ENCODE measurements at regions not wholly inside any gene's neighbourhood (a gene's known extent, or its start where the extent isn't known, plus 50 kb on each side); places are given as distances from the start of the nearest gene placed in this dataset.

GRCh38 chr6:25086500-25087091 is 150.8 kb upstream of the RIPOR2 start:
- no peaks in the 10 kb centered on the region for H3K36me3 Mint-ChIP-seq (ENCODE audit: low read depth)
- no peak for DNase-seq (ENCODE audit: low read depth, low spot score)
- no peak for TF ChIP-seq CTCF (conservative IDR thresholded peaks at IDR 0.05)
- H3K4me3 Mint-ChIP-seq, result no peak overlapping the region
- H3K4me1 Mint-ChIP-seq, result no peaks in the 10 kb centered on the region
- H3K27ac Mint-ChIP-seq (ENCODE audit: unreplicated experiment), result no peak overlapping the region
- H3K27me3 Mint-ChIP-seq (ENCODE audit: low read depth), result peaks cover 7% of the 10 kb centered on the region
- H3K9me3 Mint-ChIP-seq, result no peaks in the 10 kb centered on the region

GRCh38 chr6:25088513-25088912 is 152.8 kb upstream of the RIPOR2 start:
- no peaks in the 10 kb centered on the region for H3K9me3 Mint-ChIP-seq
- no peak overlapping the region for H3K27ac Mint-ChIP-seq (ENCODE audit: unreplicated experiment)
- DNase-seq (ENCODE audit: low read depth, low spot score), result no peak
- TF ChIP-seq CTCF (conservative IDR thresholded peaks at IDR 0.05), result no peak
- peaks cover 8% of the 10 kb centered on the region for H3K27me3 Mint-ChIP-seq (ENCODE audit: low read depth)
- no peak overlapping the region for H3K4me3 Mint-ChIP-seq
- H3K36me3 Mint-ChIP-seq (ENCODE audit: low read depth), result no peaks in the 10 kb centered on the region
- no peaks in the 10 kb centered on the region for H3K4me1 Mint-ChIP-seq

DNA sequence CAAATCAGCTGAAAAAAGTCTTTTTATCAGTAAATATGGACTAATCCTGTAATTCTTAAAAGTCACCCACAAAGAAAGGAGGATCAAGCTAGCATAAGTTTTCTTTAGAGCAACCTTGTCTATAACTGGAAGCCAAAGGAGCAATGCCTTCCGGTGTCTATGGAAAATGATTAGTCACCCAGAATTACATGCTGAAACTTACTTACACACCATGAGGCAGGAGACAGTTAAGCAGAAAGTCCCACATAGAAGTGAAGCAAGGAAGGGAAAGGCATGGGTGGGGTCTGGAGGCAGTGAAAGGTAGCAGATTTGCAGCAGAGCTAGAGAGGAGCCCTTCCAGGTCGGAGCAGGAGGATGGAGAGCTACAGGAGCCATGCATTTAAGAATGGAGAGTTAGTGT is 153.7 kb upstream of the RIPOR2 start:
- Mint-ChIP-seq H3K4me3 (no peak overlapping the region), H3K27me3 (ENCODE audit: low read depth) (peaks cover 8% of the 10 kb centered on the region), H3K36me3 (ENCODE audit: low read depth) (no peaks in the 10 kb centered on the region), H3K9me3 (no peaks in the 10 kb centered on the region), H3K4me1 (no peaks in the 10 kb centered on the region), H3K27ac (ENCODE audit: unreplicated experiment) (no peak overlapping the region)
- DNase-seq (ENCODE audit: low read depth, low spot score), result no peak
- TF ChIP-seq CTCF (conservative IDR thresholded peaks at IDR 0.05), result no peak

GRCh38 chr6:25094726-25095125 is 159.0 kb upstream of the RIPOR2 start:
- Mint-ChIP-seq H3K27me3 (ENCODE audit: low read depth) (peaks cover 20% of the 10 kb centered on the region), H3K4me3 (no peak overlapping the region), H3K27ac (ENCODE audit: unreplicated experiment) (no peak overlapping the region), H3K4me1 (no peaks in the 10 kb centered on the region), H3K9me3 (no peaks in the 10 kb centered on the region), H3K36me3 (ENCODE audit: low read depth) (no peaks in the 10 kb centered on the region)
- DNase-seq (ENCODE audit: low read depth, low spot score), result no peak
- TF ChIP-seq CTCF (conservative IDR thresholded peaks at IDR 0.05), result no peak

DNA sequence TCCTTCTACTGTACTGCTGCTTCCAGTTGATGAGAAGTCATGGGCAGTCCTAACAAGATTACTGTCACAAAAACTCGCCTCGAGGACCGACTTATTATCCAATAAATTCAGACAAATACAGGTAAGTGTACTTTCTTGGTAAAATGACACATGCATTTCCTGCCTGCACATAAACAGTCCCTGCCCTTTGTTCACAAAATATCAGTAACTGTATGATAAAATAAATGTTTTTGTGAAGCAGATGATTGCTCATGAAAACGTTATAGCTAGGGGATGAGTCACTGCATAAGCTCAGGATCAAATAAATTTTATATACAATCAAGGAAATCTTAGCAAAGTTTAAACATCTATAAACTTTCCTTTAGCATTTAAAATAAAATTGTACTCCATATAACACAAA is 164.5 kb upstream of the RIPOR2 start:
- DNase-seq (ENCODE audit: low read depth, low spot score), result no peak
- no peaks in the 10 kb centered on the region for H3K4me1 Mint-ChIP-seq
- H3K27ac Mint-ChIP-seq (ENCODE audit: unreplicated experiment), result no peak overlapping the region
- H3K27me3 Mint-ChIP-seq (ENCODE audit: low read depth), result peaks cover 12% of the 10 kb centered on the region
- no peak for TF ChIP-seq CTCF (conservative IDR thresholded peaks at IDR 0.05)
- no peaks in the 10 kb centered on the region for H3K9me3 Mint-ChIP-seq
- H3K4me3 Mint-ChIP-seq, result no peak overlapping the region
- H3K36me3 Mint-ChIP-seq (ENCODE audit: low read depth), result no peaks in the 10 kb centered on the region

Measured in neural crest cell (in vitro differentiated cells).